HS-5 (cell line): ENCODE measurements at regions not wholly inside any gene's neighbourhood (a gene's known extent, or its start where the extent isn't known, plus 50 kb on each side); places are given as distances from the start of the nearest gene placed in this dataset.
"Not testable (repeated sequence)": the region's sequence is repeated elsewhere in the genome, so short reads cannot be mapped to it uniquely, and the experiment has no call there.

ENCODE experiments used
- DNase-seq: peaks from one replicate; pipeline ENCODE4 v3.0.0-alpha.2; 2012; ENCODE audit warnings: low read depth

DNA sequence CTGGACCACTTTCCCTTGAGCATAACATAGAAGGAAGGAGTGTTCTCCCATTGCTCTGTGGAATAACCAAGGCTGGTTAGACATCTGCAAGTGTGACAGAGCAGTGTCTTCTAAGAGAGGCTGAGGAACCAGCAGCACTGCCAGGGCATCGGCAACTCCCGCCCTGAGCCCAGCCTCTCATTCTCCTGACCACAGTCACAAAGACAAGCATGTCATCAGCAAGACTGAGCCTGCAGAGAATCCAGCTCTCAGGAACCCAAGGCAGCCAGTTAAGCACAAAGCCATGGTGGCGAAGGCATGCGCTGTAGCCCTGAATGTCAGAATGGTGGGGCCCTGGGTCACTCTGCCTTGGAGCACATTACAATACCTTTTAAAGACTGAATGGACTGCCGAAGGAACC is 253.9 kb downstream of the AGTPBP1 start:
- no peak for DNase-seq

DNA sequence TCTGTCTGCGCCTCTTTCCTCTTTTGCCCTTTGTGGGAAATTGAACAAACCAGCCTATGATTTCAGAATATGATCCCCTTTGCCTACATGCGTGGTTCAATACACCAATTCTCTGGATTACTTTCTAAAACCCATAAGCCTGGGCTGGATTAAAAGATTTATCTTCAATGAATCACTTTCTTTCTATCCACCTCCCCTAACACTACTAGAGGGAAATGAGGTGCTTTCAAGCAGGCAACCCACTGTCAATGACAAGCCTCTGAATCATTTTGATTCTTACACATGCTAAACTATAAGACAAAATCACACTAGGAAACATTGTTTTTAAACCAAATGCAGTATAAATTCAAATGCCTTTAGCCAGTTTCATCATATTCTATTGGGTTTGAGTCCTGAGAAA is 257.5 kb downstream of the AGTPBP1 start:
- no peak for DNase-seq

DNA sequence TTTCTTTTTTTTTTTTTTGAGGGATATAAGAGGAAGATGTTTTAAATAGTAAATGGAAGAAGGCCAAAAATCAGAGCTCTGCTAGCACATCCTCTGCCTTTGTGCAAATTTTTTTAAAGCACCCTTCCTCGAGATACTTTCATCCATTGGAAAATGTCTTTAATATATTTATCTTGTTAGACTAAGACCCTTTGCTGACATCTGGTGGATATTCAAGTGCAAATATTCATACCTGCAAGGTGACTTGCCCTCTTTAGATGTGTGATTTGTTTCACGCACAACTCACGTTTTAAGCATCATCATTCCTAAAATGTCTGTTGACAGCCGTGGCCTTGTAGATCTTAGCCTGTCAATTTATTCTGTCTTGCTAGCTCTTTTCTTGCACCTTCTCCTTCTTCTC is 258.5 kb downstream of the AGTPBP1 start:
- no peak for DNase-seq

DNA sequence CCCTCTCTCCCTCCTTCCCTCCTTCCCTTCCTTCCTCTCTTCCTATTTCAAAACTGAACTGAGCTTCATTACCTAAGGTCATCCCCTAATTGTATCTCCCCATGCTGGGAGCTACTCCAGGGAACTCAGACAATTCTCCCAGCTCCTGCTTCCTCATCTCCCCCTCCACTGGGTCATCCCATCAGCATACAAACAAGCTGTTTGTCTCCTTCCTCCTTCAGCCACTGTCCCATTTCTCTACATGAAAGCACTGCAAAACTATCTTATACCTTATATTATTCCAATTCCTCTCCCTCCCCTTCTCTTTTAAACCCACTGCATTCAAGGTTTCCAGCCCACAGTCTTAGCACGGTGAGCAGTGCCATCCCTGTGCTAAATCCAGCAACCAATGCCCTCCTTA is 262.4 kb downstream of the AGTPBP1 start:
- DNase-seq, result no peak

DNA sequence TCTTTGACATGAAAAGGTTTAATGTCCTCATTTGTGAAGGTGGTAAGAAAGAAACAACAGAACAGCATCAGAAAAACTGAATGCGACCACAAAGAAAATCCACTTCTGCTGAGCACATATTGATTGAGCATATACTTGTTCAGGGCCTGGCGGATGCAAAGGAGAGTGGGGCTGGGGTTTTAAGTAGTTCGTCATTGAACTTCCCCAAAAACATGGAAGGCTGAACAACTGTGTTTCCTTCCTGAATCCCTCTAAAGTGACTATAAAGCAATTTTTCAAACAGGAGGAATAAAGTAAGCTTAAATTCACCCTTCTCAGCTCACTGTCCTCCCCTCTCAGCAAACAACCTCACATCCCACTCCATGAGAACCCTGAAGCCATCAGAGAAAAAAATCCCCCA is 262.9 kb downstream of the AGTPBP1 start:
- DNase-seq, result no peak

DNA sequence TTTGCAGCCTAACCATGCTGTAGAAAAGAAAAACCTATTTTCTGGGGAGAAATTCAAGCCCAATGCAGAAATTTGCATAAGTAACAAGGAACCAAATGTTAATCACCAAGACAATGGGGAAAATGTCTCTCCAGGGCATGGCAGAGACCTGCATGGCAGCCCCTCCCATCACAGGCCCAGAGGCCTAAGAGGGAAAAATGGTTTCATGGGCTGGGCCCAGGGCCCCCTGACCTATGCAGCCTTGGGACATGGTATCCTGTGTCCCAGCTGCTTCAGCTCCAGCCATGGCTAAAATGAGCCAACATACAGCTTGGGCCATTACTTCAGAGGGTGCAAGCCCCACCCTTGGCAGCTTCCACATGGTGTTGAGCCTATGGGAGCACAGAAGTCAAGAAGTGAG is 266.9 kb downstream of the AGTPBP1 start:
- not testable (repeated sequence) for DNase-seq

DNA sequence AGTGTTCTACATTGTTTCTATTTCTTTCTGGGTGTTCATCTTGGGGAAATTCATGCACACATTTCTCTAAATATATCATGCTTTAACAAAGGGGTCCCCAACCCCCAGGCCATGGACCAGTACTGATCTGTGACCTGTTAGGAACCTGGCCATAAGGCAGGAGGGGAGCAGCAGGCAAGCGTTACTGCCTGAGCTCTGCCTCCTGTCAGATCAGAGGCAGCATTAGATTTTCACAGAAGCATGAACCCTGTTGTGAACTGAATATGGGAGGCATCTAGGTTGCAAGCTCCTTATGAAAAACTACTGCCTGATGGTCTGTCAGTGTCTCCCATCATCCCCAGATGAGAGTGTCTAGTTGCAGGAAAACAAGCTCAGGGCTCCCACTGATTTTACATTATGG is 270.0 kb downstream of the AGTPBP1 start:
- DNase-seq, result no peak

DNA sequence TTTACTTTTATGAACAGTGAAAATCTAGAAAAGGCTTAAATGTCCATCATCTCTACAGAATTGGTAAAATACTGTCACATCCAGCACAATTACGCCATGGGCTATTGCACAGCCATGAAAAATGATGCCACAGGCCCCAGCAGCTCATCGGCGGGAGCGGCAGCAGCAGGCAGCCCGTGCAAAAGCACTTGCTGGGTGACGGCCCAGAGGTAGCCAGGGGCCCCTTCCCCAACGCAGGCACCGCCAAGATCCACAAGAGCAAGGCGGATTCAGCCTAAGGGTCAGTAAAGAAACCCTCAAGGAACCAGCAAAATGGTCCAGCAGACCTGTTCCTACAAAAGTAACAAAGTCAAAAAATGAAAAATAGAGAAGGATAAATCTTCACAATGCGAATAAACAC is 272.7 kb downstream of the AGTPBP1 start:
- DNase-seq, result no peak

DNA sequence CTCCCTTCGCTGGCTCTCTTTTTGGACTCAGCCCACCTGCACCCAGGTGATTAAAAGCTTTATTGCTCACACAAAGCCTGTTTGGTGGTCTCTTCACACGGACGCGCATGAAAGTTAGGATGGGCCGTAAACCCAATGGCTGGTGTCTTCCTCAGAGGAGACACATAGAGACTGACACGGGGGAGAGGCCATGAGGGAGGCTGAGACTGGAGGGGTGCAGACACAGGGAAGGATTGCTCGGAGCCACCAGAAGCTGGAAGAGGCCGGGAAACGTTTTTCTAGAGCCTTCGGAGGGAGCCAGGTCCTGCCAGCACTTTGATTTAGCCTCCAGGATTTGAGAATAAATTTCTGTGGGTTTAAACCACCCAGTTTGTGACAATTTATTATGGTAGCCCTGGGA is 274.9 kb downstream of the AGTPBP1 start:
- no peak for DNase-seq

DNA sequence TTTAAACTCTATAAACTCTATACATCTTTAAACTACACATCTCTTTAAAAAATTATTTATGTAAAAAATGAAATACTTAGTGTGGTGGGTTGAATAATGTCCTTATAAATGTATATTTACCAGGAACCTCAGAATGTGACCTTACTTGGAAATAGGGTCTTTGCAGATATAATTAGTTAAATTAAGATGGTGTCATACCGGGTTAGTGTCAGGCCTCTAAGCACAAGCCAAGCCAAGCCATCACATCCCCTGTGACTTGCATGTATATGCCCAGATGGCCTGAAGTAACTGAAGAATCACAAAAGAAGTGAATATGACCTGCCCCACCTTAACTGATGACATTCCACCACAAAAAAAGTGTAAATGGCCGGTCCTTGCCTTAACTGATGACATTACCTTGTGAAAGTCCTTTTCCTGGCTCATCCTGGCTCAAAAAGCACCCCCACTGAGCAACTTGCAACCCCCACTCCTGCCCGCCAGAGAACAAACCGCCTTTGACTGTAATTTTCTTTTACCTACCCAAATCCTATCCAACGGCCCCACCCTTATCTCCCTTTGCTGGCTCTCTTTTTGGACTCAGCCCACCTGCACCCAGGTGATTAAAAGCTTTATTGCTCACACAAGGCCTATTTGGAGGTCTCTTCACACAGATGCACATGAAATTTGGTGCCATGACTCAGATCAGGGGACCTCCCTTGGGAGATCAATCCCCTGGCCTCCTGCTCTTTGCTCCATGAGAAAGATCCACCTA is 283.5 kb downstream of the AGTPBP1 start:
- DNase-seq, result not testable (repeated sequence)

DNA sequence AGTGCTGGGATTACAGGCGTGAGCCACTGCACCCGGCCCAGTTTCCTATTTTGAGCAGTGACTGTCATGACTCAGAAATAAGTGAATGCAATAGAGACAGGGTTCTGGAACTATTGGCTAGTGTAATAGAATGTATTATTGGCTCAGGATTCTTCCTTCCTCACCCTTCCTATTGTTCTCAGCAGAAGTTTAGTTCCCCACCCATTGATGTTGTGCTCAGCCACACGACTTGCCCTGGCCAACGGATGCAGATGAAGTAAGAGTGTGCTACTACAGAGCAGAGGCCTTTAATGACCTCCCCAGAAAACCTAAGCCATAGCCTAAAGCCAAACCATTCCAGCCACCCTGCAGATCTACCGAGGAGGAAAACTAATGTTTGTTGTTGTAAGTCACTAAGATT is 287.9 kb downstream of the AGTPBP1 start:
- no peak for DNase-seq

DNA sequence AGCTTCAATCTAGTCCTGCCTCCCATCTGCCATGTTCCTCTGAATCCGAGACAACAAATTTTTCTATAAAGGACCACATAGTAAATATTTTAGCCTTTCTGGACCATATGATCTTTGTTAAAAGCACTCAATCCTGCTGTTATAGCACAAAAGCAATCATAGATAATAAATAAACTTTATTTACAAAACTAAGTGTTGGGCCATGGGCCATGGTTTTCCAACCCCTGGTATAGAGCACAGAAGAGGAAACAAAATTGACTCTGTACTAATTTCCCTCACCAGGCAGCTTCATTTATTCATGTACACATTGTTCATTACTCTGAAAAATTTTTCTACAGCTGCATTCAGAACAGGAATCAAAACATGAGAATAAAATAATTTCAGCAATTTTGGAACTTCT is 288.9 kb downstream of the AGTPBP1 start:
- no peak for DNase-seq

DNA sequence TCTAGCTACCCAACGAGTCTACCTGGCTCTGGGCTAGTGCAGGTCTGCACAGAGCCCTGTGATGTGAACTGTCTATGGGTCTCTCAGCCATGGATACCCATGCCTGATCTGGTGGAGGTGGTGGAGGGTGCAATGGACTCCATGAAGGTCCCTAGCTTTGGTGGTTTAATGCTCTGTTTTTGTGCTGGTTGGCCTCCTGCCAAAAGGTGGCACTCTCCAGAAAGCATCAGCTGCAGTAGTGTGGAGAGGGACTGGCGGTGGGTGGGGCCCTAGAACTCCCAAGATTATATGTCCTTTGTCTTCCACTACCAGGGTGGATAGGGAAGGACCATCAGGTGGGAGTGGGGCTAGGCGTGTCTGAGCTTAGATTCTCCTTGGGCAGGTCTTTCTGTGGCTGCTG is 290.1 kb downstream of the AGTPBP1 start:
- no peak for DNase-seq

DNA sequence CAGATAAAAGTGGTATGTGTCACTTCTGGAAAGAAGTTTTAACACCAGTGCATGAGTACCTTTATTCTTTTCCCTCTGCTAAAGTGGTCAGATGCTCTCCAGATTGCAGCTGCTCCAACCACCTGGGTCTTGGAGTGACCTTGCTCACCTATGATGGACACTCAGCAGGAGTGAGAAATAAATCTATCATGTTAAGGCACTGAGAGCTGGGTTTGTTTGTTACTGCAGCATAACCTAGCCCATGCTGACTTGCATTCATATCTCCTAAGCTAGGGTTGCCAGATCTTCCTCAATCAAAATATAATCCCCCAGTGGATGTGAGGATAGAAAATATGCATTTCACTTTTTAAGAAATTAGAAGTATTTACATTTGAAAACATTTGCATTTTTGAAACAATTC is 295.9 kb downstream of the AGTPBP1 start:
- no peak for DNase-seq

DNA sequence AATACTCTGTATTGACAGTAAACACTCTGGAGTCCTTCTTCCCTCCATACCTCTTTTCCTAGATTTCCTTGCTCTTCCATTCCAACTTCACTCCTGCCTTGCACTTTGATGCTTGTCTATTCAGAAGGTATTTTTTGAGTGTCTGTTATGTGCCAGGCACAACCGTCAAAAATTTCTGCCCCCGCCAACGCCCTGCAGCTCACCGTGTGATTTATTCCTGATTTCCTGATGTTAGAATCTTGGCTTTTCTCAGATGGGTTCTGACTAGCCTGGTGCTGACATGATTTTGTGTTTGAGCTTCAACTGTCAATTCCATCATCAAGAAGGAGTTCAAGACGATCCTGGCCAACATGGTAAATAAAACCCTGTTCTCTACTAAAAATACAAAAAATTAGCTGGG is 297.5 kb downstream of the AGTPBP1 start:
- no peak for DNase-seq

DNA sequence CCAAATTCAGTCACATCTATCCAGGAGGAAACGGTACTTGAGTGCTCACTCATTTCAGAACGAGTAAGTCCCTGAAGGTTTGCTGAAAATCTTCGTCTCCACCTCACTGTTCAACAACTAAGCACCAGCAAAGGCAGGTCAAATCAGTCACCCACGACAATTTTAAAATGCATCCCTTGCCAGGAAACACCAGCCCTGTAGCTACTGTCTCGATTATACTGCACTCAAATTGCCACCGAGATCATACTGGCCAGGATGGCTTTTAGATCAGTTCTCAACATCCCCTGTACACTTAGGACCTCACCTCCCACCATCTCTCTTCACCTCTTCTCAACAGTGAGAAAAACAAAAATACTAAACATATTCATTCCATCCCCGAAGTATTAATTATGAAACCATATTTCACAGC is 298.6 kb downstream of the AGTPBP1 start:
- DNase-seq, result no peak

DNA sequence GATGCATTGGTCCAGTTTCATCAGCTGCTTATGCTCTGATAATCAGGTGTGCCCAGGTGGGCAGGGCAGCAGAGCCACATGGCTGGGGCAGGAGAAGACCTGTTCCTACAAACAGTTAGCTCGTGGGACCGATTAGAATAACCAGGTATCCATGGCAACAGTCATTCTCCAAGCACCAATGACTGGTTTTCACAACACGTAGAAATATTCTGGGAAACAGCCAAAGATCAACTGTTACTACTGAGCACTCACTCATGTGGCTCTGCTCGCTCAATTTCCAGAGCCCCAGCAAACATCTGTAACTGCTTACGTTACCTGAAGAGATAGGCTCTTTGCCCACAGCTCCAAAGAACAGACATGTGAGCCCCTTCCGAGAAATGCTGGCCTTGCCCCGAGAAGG is 302.0 kb downstream of the AGTPBP1 start:
- no peak for DNase-seq

DNA sequence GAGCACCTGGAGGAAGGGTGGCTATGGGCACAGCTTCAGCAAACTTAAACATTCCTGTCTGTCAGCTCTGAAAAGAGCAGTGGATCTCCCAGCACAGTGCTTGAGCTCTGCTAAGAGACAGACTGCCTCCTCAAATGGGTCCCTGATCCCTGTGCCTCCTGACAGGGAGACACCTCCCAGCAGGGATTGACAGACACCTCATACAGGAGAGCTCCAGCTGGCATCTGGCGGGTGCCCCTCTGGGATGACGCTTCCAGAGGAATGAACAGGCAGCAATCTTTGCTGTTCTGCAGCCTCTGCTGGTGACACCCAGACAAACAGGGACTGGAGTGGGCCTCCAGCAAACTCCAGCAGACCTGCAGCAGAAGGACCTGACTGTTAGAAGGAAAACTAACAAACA is 307.8 kb downstream of the AGTPBP1 start:
- DNase-seq, result not testable (repeated sequence)

DNA sequence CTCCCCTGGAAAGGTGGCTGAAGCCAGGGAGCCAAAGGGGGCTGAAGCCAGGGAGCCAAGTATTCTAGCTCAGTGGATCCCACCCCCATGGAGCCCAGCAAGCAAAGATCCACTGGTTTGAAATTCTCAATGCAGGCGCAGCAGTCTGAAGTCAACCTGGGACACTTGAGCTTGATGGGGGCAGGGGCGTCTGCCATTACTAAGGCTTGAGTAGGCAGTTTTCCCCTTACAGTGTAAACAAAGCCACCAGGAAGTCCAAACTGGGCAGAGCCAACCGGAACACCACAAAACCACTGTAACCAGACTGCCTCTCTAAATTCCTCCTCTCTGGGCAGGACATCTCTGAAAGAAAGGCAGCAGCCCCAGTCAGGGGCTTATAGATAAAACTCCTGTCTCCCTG is 308.2 kb downstream of the AGTPBP1 start:
- not testable (repeated sequence) for DNase-seq

DNA sequence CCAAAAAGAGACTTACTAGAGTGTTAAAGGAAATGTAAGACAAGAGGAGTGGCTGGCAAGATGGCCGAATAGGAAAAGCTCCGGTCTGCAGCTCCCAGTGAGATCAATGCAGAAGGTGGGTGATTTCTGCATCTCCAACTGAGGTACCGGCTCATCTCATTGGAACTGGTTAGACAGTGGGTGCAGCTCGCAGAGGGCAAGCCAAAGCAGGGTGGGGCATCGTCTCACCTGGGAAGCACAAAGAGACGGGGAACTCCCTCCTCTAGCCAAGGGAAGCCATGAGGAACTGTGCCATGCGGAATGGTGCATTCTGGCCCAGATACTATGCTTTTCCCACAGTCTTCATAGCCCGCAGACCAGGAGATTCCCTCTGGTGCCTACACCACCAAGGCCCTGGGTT is 308.7 kb downstream of the AGTPBP1 start:
- DNase-seq, result no peak

DNA sequence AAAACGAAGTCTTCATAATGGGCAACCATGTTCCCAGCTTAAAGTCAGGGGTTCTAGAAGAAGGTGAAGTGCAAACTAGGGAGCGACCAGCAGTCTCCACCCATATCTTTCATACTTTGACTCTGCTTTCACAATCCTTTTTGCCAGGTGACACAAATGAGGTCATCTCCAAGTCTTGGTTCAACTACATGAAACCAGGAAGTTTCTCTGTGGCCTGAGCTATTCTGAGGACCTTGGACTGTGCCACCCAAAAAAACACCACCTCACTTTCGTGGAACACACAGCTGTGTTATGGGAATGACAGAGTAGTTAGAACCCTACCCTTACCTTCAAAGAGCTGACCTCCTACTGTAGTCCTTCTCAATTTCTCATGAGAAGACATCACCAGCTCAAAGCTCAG is 309.2 kb downstream of the AGTPBP1 start:
- no peak for DNase-seq

DNA sequence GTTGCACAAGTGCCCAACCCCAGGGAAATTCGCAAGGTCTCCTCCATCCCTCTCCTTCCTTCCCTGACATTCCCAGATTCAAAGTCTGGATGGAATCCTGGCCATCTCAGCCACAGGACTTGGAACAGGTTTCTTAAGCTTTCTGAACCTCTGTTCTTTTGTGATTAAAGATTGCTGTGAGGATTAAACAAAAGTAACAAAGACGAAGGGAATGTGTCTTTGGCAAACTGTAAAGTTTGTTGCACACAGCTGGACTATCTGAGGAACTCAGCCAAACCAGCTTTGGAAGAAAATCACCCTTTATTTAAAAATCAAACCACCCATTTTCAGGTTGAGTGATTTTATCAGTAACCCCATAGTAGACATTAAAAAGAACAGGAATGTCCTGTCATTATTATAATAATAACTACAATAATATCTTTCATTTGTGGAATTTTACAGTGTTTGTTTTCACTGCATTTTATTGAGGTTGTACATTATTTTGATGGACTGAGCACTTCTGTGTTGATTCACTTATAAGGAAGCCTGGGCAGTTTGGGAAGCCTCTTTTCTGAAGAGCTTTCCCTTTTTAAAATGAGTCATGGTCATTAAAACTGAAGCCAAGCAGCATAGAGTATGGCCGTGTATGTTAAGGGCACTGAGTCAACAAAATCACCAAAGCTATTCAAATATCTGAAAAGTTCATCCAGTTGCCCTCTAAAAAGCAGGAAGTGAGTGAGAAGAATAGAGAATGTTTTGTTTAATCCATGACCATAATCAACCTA is 310.2 kb downstream of the AGTPBP1 start:
- DNase-seq, result no peak

DNA sequence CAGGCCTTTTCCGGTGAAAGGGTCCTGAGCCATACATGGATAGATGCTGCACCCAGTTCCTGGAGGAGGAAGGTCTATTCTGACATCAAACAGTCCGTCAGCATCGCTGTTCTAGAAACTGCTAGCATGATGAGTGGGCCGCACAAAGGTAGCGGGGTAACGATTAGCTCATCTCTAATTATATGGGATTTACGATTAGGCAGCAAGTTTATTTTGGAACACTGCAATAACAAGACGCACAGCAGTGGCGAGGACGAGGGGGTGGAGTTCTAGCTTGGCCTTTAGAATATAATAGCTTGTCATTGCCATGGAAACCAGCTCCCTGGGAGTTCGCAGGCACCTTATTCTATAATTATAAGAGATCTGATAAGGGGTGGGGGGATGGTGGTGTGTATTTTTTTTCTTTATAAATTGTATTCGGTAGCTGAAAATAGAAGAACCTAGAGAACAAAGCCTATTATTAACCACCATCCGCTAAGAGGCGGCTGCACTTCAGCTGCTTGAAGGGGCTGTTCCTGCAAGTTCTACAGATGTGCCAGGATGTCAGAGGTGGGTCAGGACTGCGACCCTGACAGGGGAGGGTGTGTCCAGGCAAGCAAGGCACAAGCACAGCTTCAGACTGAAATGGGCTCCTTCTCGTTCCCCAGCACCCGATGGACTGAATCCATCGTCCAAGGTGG is 311.0 kb downstream of the AGTPBP1 start:
- DNase-seq, result no peak
